ENCODE measurements at regions not wholly inside any gene's neighbourhood (a gene's known extent, or its start where the extent isn't known, plus 50 kb on each side); places are given as distances from the start of the nearest gene placed in this dataset.

DNA sequence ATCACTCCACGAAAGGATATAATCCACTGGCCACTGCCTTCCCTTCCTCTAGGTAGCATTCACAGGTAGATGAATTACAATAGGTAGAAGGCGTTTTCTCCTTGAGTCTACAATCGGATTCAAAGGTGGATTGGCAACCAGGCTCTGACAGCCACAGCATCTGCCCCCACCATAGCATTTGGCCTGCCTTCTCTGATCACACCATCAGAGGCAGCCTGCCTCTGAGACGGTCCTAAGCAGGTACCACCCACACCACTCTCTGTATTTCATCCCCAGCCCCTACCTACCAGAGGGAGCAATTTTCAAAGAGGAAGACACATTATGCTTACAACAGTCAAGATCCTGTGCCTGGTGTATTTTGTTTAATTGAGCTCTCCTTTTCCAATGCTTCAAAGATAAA is 210.5 kb upstream of the SPTLC3 start:
- FAIRE-seq, result no peak
- no peak for TF ChIP-seq PAX5 (IDR thresholded peaks at IDR 0.05; ENCODE audit: insufficient read depth, low read length, severe bottlenecking)

DNA sequence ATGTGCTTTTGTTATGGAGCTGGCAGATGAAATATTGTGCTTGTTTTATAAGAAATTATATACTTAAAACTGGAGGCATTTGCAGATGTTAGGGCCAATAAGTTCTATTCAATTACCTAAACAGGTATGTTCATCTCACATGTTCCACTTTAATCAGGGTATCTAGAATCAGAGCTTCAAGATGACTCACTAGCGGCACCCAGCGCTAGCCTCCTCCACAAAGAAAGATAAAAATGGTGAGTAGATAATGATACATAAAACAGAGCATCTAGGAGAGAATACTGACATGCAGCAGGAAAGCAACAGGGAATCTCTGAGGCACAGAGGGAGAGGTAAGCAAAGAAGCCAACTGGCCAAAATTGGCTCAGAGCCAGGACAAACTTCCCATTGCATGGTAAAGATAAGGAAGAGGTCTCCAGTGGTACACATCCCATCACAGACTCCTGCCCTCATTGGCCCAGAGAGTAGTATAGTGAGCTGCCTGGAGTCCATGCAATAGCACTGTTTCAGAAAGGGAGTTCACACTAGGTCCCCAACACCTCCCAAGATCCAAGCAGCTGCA is 200.7 kb upstream of the SPTLC3 start:
- FAIRE-seq (no peak), DNase-seq (ENCODE audit: insufficient read length, low spot score) (no peak)
- TF ChIP-seq POLR2A (IDR thresholded peaks at IDR 0.05; ENCODE audit: low read depth, low read length) (no peak), TAF1 (IDR thresholded peaks at IDR 0.05; ENCODE audit: low read depth, low read length) (no peak), POU2F2 (IDR thresholded peaks at IDR 0.05; ENCODE audit: low read depth, low read length) (no peak), SPI1 (IDR thresholded peaks at IDR 0.05; ENCODE audit: low read depth, low read length) (no peak), POLR2AphosphoS5 (IDR thresholded peaks at IDR 0.05; ENCODE audit: low read depth, low read length) (no peak), PAX5 (IDR thresholded peaks at IDR 0.05; ENCODE audit: insufficient read depth, low read length, severe bottlenecking) (no peak)

More for the DNA sequence above, 210.5 kb upstream of the SPTLC3 start:
- DNase-seq (ENCODE audit: insufficient read length, low spot score), result no peak

DNA sequence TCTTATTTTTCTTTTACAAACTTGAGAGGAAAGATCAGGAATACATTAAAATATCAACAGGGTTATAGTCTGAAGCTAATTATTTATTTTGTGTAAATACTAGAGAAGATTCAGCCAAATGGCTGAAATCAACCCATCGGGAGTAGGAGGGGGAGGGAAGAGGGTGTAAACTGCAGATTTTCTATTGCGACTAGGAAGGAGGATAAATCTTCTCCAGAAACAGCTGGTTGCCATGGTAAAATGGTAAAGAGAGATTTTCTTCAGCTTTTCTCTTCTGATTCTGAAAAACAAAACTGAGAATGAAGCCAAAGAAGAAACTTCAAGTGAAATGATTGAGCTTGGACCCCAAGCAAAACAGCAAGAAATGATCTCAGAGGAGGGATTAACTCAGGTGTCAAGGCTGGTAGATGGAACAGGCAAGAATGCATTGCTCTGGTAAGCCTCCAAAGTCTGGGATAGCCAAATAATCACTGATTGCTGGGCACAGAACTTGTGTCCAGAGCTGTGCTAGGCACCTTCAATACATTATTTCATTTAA is 193.5 kb upstream of the SPTLC3 start:
- FAIRE-seq (no peak), DNase-seq (ENCODE audit: insufficient read length, low spot score) (no peak)
- TF ChIP-seq PAX5 (IDR thresholded peaks at IDR 0.05; ENCODE audit: insufficient read depth, low read length, severe bottlenecking) (no peak), SPI1 (IDR thresholded peaks at IDR 0.05; ENCODE audit: low read depth, low read length) (no peak), POLR2AphosphoS5 (IDR thresholded peaks at IDR 0.05; ENCODE audit: low read depth, low read length) (no peak), TAF1 (IDR thresholded peaks at IDR 0.05; ENCODE audit: low read depth, low read length) (no peak), POLR2A (IDR thresholded peaks at IDR 0.05; ENCODE audit: low read depth, low read length) (no peak), POU2F2 (IDR thresholded peaks at IDR 0.05; ENCODE audit: low read depth, low read length) (no peak)

DNA sequence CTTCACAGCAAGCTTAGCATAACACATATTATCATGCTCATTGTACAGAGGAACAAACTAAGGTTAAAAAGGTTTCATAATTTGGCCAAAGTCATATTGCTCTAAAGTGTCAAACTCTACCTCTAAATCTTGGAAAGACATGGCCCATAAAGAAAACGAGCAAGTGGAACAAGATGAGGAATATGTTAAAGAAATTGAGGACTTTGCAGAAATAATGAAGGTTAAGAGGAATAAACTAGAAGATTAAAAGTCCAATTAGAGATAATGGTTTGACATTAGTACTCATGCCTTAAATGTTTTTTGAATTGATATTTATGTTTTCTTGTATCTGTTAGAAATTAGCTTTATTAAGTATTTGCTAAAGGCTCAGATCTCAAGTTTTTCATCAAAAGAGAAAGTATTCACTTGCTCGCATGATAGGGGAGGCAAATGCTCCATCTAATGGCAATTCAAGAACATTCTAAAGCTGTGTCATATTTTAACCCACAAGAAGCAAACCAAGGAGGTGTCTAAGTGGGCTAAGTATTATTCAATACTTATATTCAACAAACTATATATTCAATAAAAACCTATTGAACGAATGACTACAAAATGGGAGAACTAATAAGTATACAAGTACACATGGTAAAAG is 192.9 kb upstream of the SPTLC3 start:
- DNase-seq (ENCODE audit: insufficient read length, low spot score) (no peak), FAIRE-seq (no peak)
- TF ChIP-seq POLR2A (IDR thresholded peaks at IDR 0.05; ENCODE audit: low read depth, low read length) (no peak), POLR2AphosphoS5 (IDR thresholded peaks at IDR 0.05; ENCODE audit: low read depth, low read length) (no peak), SPI1 (IDR thresholded peaks at IDR 0.05; ENCODE audit: low read depth, low read length) (no peak), POU2F2 (IDR thresholded peaks at IDR 0.05; ENCODE audit: low read depth, low read length) (no peak), PAX5 (IDR thresholded peaks at IDR 0.05; ENCODE audit: insufficient read depth, low read length, severe bottlenecking) (no peak), TAF1 (IDR thresholded peaks at IDR 0.05; ENCODE audit: low read depth, low read length) (no peak)

DNA sequence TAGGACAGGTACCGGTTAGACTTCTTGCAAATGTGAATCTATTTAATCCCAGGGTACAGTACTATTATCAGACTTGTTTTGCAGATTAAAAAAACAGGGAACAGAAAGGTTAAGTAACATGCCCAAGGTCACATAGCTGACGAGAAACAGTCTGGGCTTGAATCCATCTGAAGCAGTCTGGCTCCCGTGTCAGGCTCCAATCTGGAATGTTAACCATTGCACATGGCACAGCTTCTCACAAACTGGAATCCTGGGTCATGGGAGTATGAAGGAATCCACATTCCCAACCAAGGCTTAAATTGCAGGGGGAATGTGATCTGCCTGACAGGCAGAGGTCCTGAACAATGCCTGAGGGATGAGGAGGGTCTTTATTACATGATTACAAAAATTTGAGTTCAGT is 187.5 kb upstream of the SPTLC3 start:
- TF ChIP-seq POLR2A (IDR thresholded peaks at IDR 0.05; ENCODE audit: low read depth, low read length) (no peak), POLR2AphosphoS5 (IDR thresholded peaks at IDR 0.05; ENCODE audit: low read depth, low read length) (no peak), TAF1 (IDR thresholded peaks at IDR 0.05; ENCODE audit: low read depth, low read length) (no peak), SPI1 (IDR thresholded peaks at IDR 0.05; ENCODE audit: low read depth, low read length) (no peak), PAX5 (IDR thresholded peaks at IDR 0.05; ENCODE audit: insufficient read depth, low read length, severe bottlenecking) (no peak), POU2F2 (IDR thresholded peaks at IDR 0.05; ENCODE audit: low read depth, low read length) (no peak)
- DNase-seq (ENCODE audit: insufficient read length, low spot score) (no peak), FAIRE-seq (no peak)

DNA sequence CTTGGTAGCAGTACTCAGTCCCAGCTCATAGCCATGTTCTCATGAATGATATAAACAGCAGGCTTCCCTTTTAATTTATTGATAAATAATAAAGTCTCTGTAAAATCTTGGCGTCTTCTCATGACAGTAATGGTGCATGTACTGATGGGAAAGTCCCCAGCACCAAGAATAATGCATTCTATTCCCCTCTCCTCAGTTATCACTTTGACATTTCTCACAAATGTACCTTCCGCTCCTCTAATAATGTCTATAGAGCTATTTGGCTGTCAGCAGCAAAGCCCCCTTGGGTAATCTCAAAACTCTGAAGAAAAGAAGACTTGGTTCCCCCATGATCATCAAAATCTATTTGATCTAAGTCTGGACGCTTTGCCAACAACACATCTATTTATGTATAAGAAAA is 185.0 kb upstream of the SPTLC3 start:
- TF ChIP-seq SPI1 (IDR thresholded peaks at IDR 0.05; ENCODE audit: low read depth, low read length), result no peak
- no peak for TF ChIP-seq POLR2AphosphoS5 (IDR thresholded peaks at IDR 0.05; ENCODE audit: low read depth, low read length)
- no peak for TF ChIP-seq POU2F2 (IDR thresholded peaks at IDR 0.05; ENCODE audit: low read depth, low read length)
- no peak for TF ChIP-seq POLR2A (IDR thresholded peaks at IDR 0.05; ENCODE audit: low read depth, low read length)
- no peak for TF ChIP-seq TAF1 (IDR thresholded peaks at IDR 0.05; ENCODE audit: low read depth, low read length)
- no peak for TF ChIP-seq PAX5 (IDR thresholded peaks at IDR 0.05; ENCODE audit: insufficient read depth, low read length, severe bottlenecking)
- FAIRE-seq, result no peak
- DNase-seq (ENCODE audit: insufficient read length, low spot score), result no peak

DNA sequence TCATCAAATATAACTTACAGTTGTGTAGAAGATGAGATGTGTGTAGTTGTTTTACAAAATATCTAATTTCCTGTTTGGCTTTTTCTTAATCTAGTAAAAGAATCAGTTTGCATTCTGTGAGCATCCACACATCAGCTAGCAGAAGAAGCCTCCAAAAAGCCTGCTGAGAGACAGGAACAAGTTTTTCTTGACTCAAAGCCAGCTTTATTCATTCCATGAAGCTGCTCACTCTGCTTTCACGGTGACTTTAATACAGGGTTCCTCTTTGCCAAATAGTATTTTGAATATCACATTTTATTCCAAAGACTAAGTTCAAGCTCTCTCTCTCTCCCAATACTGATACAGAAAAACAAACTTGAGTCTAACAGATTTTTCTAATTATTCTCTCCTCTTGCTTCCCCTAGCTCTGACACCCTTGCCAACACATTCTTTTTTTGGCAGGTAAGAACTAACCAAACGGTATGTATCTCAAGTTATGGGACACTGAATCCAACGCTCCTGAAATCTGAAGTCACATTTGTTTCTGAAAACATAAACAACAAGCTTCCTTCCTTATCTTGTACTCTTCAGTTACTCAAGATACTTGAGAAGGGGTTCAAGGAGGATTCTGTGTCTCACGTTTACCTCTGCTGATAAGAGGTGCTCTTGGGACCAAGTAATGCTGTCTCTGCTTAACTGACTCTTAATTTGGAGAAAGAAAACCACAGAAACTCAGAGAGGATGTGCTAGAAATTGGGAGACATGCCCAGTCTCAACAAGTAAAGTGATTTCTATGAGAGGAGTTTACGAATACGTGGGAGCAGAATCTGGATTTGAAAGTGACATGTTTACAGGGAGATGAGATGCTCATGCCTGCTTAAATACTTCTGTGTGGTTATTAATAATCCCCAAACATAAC is 184.2 kb upstream of the SPTLC3 start:
- DNase-seq (ENCODE audit: insufficient read length, low spot score), result no peak
- TF ChIP-seq POU2F2 (IDR thresholded peaks at IDR 0.05; ENCODE audit: low read depth, low read length) (no peak), SPI1 (IDR thresholded peaks at IDR 0.05; ENCODE audit: low read depth, low read length) (no peak)
- no peak for FAIRE-seq

DNA sequence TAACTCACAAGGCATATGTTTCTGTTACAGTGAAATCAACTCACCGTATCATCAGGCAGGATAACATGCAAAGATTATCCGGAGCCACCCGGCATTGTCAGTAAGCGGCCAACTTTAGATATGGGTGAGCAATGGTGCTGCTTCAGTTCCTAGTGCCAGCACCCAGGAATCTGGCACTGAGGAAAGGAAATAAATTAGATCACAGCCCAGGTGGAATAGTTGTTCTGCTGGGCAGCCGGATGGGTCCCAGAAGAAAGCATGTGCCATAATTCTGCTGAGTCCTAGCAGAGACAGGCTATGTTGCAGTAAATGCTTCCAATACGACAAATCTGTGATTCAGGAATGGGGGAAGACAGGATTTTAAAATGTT is 183.6 kb upstream of the SPTLC3 start:
- FAIRE-seq, result no peak
- TF ChIP-seq POLR2A (IDR thresholded peaks at IDR 0.05; ENCODE audit: low read depth, low read length) (no peak), POU2F2 (IDR thresholded peaks at IDR 0.05; ENCODE audit: low read depth, low read length) (no peak), TAF1 (IDR thresholded peaks at IDR 0.05; ENCODE audit: low read depth, low read length) (no peak), SPI1 (IDR thresholded peaks at IDR 0.05; ENCODE audit: low read depth, low read length) (no peak), PAX5 (IDR thresholded peaks at IDR 0.05; ENCODE audit: insufficient read depth, low read length, severe bottlenecking) (no peak), POLR2AphosphoS5 (IDR thresholded peaks at IDR 0.05; ENCODE audit: low read depth, low read length) (no peak)
- no peak for DNase-seq (ENCODE audit: insufficient read length, low spot score)

DNA sequence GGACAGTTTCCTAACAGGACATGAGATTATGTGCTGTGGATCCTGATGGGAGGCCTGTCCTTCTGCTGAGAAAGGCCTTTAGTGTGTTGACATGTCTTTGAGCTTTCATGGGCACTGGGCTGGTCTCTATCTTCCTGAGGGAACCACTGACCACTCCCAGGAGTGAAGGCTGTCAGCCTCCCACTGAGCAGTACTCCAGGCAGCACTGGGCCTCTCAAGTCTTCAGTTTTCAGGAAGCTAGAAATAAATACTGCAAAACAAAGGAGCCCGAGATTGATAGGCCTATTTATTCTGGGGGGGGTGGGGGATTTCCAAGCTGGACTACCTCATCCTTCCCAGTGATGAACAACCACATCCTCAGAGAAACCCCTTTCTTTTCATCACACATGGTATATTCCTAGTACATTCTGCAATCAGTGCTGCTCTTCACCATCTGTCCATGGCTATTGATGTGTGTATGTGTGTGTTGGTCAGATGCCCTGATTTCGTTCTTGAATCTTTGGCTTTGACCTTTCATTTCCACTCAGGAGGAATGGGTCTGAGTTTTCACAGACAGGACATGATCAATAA is 180.9 kb upstream of the SPTLC3 start:
- TF ChIP-seq TAF1 (IDR thresholded peaks at IDR 0.05; ENCODE audit: low read depth, low read length) (no peak), POLR2A (IDR thresholded peaks at IDR 0.05; ENCODE audit: low read depth, low read length) (no peak), POLR2AphosphoS5 (IDR thresholded peaks at IDR 0.05; ENCODE audit: low read depth, low read length) (no peak), SPI1 (IDR thresholded peaks at IDR 0.05; ENCODE audit: low read depth, low read length) (no peak), PAX5 (IDR thresholded peaks at IDR 0.05; ENCODE audit: insufficient read depth, low read length, severe bottlenecking) (no peak), POU2F2 (IDR thresholded peaks at IDR 0.05; ENCODE audit: low read depth, low read length) (no peak)
- DNase-seq (ENCODE audit: insufficient read length, low spot score), result no peak
- FAIRE-seq, result no peak

Data from GM12891 (cell line).